DMS153 treated with DMSO at 0.1 percent for 48 hours (cell line): ENCODE measurements at regions not wholly inside any gene's neighbourhood (a gene's known extent, or its start where the extent isn't known, plus 50 kb on each side); places are given as distances from the start of the nearest gene placed in this dataset.

Experiments
- DNase-seq: peaks from one replicate; lab custom pipeline; 2025; ENCODE audit not compliant: unreplicated experiment; lab: John Stamatoyannopoulos, UW

DNA sequence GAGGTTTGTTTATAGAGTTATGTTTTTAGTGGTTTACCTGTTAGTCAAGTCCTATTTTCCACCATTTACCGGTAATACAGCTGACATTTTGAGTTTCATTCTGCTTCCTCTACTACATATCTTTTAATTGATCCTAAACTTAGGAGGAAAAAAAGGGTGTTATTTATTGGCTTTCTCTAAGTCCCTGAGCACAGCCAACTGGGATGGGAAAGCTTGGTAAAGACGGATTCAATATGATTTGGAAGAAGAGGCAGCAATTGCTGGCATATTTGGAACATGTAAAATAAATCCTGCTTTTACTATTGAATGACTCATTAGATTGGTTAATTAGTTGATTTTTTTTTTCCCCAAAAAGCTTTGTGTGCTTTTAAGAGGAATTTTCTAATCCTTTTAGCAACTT is 475.7 kb downstream of the PRKD1 start:
- DNase-seq, result no peak

DNA sequence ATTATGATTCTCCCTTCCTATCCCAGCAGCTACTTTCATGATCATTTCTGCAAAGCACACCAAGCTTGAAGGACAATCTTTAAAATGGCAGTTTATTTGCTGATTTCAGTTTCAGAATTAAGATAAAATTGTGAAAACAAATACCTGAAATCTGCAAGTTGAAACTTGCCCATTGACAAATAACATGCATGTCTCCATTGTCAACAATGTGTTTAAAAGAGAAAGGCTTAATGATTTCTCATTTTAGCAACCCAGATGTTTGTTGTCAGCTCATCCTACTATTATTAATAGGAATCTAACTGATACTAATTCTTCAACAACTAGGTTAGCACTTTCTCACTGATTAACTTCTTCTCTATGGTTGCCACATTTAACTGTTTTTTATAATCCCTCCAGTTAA is 474.6 kb downstream of the PRKD1 start:
- no peak for DNase-seq

DNA sequence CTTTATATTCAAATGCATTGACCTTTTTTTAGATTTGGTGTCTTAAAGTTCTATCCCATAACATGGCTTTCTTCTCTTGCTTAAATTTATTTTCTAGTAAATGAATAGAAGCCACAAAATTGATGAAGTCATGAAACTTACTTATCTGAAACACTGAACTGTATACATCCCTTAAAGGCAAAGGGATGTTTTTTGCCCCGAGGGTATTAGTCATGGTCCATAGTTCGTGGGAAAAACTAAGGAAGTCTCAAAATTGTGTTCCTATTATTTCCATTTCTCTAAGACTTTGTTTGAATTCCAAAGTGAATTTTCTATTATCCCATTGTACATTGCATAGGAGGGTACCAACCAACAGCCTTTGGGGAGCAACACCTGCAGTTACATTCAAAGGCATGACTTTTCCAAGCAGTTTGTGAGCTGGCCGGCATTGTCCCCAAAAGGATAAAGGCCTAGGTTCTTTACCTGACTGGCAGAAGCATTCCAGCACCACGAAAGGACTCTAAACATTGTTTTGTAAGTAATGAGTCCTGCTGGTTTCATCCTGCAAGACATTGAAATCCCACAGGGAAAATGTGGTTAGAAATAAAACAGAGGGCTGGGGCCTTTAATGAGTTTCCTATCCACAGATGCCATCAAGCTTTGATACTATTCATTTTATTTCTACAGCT is 473.5 kb downstream of the PRKD1 start:
- DNase-seq, result no peak

DNA sequence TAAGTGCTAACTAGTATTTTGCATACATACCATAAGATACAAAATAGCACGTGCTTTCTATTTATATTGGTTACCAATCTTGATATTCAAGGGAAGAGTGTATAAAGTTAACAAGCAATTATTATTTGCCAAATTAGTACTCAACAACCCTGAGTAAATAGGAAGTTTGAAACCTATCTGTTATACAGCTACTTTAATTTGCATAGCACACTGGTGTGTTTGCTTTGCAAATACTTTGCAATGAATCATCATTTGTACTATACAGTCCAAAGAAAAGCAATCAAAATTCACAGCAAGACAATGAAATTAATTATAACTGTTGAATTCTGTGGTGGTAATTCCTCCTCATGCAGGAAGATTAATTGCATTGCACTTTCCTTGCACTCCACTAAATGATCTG is 469.1 kb downstream of the PRKD1 start:
- no peak for DNase-seq

DNA sequence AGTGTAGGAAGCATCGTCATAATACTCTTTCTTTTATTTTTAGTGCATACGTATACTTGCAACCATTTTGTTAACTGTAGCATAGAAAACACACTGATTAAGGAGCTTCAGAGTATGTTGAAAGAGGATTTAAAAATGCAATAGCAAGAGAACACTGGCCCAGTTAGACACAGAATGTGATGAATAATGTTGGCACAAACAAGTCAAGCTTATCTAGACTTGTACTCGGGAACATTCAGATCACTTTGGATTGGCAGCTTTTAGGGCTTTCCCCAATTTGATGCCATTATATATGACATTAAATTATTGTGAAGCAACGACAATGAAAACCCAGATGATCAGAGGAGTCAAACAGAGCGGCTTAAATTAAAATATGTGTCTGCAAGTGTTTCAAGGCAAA is 468.1 kb downstream of the PRKD1 start:
- no peak for DNase-seq

DNA sequence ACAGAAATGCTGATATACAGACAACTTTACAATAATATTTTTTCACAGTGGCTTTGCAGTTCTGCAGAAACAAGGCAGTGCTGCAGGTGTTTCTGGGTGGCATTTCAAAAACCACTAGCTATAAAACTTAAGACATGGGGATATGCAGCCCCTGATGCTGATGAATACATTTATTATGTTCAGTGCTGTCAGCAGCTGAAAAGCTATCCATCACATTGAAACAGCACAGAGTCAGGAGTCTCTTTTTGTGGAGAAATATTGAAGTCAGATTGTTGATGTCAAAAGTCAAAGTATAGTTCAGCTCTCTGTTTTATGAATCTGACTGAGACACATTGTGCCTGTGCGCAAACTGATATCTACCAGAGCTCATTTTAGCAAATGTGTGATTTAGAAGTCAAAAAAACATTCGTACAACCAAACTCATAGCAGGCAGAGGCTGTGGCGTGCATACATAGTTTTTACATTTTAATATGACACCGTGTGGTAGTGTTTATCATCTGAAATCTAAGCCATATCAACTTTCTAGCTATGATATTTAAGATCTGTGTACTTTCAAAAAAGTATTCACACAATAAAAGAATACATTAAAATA is 467.6 kb downstream of the PRKD1 start:
- no peak for DNase-seq

- DNase-seq, result no peak
These were observed 466.5 kb downstream of the PRKD1 start for GRCh38 chr14:29461101-29461500.

DNA sequence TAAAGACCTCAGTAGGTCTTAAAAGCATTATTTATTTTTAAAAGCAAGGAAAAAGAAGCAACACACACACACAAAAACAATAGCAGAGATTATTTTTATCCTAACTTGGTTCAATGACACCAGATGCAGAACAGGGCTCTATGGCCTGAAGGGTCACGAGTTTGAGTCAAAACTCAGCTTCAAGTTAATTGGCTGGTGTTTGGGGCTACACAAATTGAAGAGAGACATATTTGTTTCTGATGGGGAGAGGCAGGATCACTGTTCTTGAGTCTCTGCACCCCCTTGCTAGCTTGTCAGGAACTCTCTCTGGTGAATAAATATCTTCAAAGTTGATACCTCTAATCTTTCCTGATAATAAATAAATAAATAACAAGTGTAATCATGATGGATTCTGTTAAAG is 466.1 kb downstream of the PRKD1 start:
- no peak for DNase-seq

GRCh38 chr14:29462321-29462720 is 465.3 kb downstream of the PRKD1 start:
- DNase-seq, result no peak

DNA sequence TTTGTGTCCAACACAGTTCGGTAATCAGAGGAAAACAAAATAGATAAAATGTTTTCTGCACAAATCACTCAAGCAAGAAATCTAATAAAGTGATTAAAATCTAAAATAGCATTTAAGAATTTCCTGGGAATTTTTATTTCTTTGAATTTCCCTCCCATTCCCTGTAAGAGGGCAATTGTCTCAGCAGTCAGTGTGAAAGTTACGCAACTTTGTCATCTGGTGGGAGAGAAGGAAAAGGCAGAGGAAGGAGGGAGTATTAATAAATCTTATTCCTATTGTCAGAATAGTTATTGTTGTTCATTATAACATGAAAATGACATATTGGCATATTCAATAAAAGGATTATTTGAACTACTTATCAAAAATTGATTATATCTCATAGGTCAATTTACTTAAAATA is 464.9 kb downstream of the PRKD1 start:
- no peak for DNase-seq

GRCh38 chr14:29463727-29464395 is 463.8 kb downstream of the PRKD1 start:
- no peak for DNase-seq

DNA sequence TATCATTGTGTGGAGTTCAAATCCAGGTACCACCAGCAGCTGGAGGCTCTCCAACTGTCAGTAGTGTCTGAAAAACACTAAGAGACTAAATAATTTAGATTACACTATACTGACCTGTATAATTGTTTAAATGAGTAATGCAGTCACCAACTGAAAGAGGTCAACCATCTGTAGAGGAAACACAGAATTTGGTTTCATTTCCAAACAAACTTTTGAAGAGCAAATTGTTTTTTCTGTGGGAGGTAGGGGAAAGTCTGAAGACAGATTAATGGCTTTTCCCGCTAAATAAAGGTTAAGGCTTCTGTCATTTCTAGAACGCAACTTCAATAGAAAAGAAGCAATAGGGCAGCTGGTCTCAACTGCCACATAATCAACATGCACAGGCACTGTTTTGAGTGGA is 462.6 kb downstream of the PRKD1 start:
- no peak for DNase-seq

DNA sequence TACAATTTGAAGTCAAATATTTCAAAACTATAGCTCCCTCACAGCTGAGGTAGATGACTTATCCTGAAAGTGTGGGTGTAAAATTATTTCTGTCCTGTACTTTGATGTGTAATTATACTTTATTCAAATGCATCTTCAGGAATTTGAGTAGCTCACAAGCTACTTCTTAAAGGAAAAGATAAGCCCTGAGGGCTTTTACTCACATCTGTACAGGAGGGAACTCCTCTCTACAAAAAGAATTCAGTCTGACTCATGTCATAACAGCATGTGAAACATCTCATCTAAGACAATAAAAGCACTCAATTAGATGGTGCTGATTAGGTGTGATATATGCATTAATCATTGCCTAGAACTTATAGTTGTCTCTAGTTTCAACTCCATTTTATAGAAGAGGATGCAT is 452.0 kb downstream of the PRKD1 start:
- DNase-seq, result no peak

DNA sequence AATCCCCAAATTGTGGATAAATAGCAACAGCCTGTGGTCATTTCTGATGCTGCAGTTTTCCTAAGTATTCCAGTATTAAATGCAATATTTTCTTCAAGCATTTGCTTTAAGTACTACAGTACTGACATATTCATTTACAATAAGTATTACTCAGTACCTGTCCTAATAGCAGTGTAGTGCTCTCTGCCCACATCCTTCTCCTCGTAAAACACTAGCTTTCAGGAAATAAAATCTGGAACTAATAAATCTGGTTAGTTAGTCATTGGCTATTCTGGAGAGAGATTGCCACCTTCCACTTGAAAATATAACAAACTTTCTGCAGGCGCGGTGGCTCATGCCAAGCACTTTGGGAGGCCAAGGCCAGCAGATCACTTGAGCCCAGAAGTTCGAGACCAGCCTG is 441.5 kb downstream of the PRKD1 start:
- no peak for DNase-seq

DNA sequence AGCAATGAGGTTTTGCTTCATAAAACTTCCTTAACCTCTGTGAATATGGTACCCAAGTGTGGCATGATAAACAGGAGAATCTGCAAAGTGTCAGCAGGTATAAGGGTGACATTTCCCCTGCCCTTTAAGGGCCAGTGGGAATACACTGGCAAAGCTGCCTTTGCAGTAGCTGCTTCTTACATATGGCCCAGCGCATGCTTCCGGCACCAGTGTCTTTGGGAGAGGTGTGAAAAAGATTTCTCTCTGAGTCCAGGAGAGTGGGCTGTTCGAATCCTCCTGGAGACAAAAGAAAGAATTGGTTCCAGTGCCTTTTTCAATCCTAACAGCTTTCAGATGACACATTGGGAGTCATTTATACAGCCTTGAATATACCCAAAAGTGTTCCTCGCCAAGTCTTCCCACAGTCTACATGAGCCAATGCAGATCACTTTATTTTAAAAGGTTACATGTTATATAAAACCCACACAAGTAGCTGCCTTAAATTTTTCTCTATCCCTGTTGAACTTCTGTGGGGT is 437.7 kb downstream of the PRKD1 start:
- no peak for DNase-seq

DNA sequence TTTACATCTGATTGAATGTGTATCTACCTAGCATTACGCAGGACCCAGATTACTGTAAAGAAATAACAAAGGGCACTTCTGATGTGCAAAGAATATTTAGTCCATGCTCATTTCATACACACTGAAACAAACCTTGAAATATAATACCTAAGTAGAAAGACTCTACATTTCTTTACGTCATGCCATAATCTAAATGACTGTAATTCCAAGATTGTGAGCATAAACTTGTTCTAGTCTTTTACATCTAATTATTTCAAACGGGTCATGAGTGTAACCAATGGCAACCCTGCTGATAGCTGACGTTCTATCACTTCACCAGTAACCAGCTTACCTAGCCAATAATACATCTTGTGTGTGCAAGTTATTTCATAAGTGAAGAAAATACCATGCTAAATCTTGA is 433.8 kb downstream of the PRKD1 start:
- DNase-seq, result no peak

DNA sequence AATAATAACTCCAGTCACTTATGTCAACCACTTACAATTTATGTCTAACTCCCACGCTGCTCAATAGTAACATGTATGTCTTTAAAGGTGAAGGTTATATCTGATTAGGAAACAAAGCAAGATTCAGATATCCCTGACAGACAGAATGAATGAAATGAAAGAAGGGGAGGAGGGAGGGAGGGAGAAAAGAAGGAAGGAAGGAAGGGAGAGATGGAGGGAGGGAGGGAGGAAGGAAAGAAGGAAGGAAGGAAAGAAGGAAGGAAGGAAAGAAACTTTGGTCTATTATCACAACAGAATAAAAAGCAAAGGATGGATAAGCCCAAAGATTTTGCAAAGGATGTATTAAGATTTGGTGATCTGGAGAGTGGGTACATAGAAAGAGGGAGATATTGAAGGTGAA is 433.3 kb downstream of the PRKD1 start:
- no peak for DNase-seq

GRCh38 chr14:29503903-29504302 is 423.7 kb downstream of the PRKD1 start:
- no peak for DNase-seq

GRCh38 chr14:29518335-29518734 is 409.3 kb downstream of the PRKD1 start:
- no peak for DNase-seq

- DNase-seq, result no peak
These were observed 406.0 kb downstream of the PRKD1 start for GRCh38 chr14:29521526-29522137.
